K562 (cell line): ENCODE measurements at regions not wholly inside any gene's neighbourhood (a gene's known extent, or its start where the extent isn't known, plus 50 kb on each side); places are given as distances from the start of the nearest gene placed in this dataset.

Experiments
- ATAC-seq: fragments of 200-7000 bp; cut with Tn5 transposase; 3 replicates; pipeline ENCODE4 v1.9.1; 2020; ENCODE audit warnings: moderate library complexity
- BruUV-seq: library from RNA; stranded (reverse); fragments of 400-500 nt; replicated peaks from 2 replicates; lab custom pipeline; 2021; lab: Mats Ljungman, UMichigan
- CTCF ChIA-PET: fragments of 300-600 bp; formaldehyde crosslinking; extraction: SDS; loops from one replicate; lab custom pipeline; 2021; ENCODE audit warnings: low intra/inter-chr PET ratio; lab: Yijun Ruan, JAX
- POLR2A ChIA-PET: fragments of 300-600, 350-650 bp; sonication (Branson Sonifier 250); formaldehyde crosslinking; extraction: SDS; loops from one replicate; lab custom pipeline; 2021; ENCODE audit warnings: antibody characterized with exemption, inconsistent platforms; lab: Yijun Ruan, JAX
- DNase-seq, 4 experiments: peaks; one replicate each; pipeline versions ENCODE4 v3.0.0 to v3.0.0-alpha.2; 2011 to 2018; ENCODE audit warnings: low spot score in 3 of 4, mixed read lengths in 3 of 4; ENCODE audit errors: extremely low read depth in 1 of 4
- FAIRE-seq: peaks from 2 replicates; lab custom pipeline; 2011; peaks lifted over from hg19 to GRCh38; lab: Jason Lieb, UNC
- H2AFZ ChIP-seq: 2 replicates; pipeline ENCODE4 v1.6.0; 2011; ENCODE audit warnings: low read depth, low read length, control low read depth, inconsistent platforms
- H3K27ac ChIP-seq: fragments of 200-600 bp; 3 replicates; pipeline ENCODE4 v1.8.0; 2011; ENCODE audit warnings: low read depth, mild to moderate bottlenecking, control low read depth, inconsistent platforms, low read length, moderate library complexity, mixed read lengths; ENCODE audit errors: extremely low read depth
- H3K27me3 ChIP-seq, 2 experiments: fragments of 300-600 bp in 1 of 2; 2 replicates in 1 of 2; 3 replicates in 1 of 2; pipeline versions ENCODE4 v1.6.0 to v1.8.0; 2011; ENCODE audit warnings: inconsistent platforms in 2 of 2, low read length in 2 of 2, mild to moderate bottlenecking in 1 of 2, mixed read lengths in 1 of 2, moderate library complexity in 1 of 2; ENCODE audit not compliant: control insufficient read depth in 2 of 2, insufficient read depth in 2 of 2
- H3K36me3 ChIP-seq: fragments of 300-600 bp; 3 replicates; pipeline ENCODE4 v1.8.0; 2011; ENCODE audit warnings: mild to moderate bottlenecking, low read length, inconsistent platforms; ENCODE audit not compliant: control insufficient read depth, insufficient read depth
- H3K4me1 ChIP-seq, 2 experiments: fragments of 200-600 bp in 1 of 2; replicated peaks in 1 of 2; 2 replicates in 1 of 2; 3 replicates in 1 of 2; pipeline versions ENCODE4 v1.5.1 to v1.8.0; 2011; ENCODE audit warnings: inconsistent platforms in 2 of 2, low read length in 2 of 2, mild to moderate bottlenecking in 1 of 2, mixed read lengths in 1 of 2, moderate library complexity in 1 of 2; ENCODE audit not compliant: control insufficient read depth in 2 of 2, insufficient read depth in 2 of 2
- H3K4me2 ChIP-seq: 2 replicates; pipeline ENCODE4 v1.6.1; 2011; ENCODE audit warnings: low read length, control low read depth, inconsistent platforms, mixed read lengths; ENCODE audit not compliant: insufficient read depth
- H3K4me3 ChIP-seq: fragments of 200-600 bp; sonication (generic), shearing (Covaris generic); 2 replicates; pipeline ENCODE4 v1.5.1; 2016; ENCODE audit warnings: control low read depth, inconsistent platforms
- H3K79me2 ChIP-seq: fragments of 200-600 bp; 3 replicates; pipeline ENCODE4 v1.8.0; 2011; ENCODE audit warnings: low read length, inconsistent platforms; ENCODE audit not compliant: control insufficient read depth, insufficient read depth
- H3K9ac ChIP-seq, 2 experiments: 2 replicates each; pipeline versions ENCODE4 v1.6.0 to v1.6.1; 2011; ENCODE audit warnings: low read depth in 2 of 2, low read length in 2 of 2, control low read depth in 1 of 2, inconsistent platforms in 1 of 2, mild to moderate bottlenecking in 1 of 2, mixed read lengths in 1 of 2; ENCODE audit not compliant: insufficient read depth in 1 of 2
- H3K9me1 ChIP-seq: one replicate; pipeline ENCODE4 v1.6.0; 2011; ENCODE audit warnings: inconsistent platforms, mild to moderate bottlenecking, low read length, moderate library complexity; ENCODE audit not compliant: control insufficient read depth, insufficient read depth
- H3K9me3 ChIP-seq: replicated peaks from 2 replicates; pipeline ENCODE4 v1.5.1; 2011; ENCODE audit warnings: low read depth, low read length, inconsistent platforms; ENCODE audit not compliant: control insufficient read depth, insufficient read depth
- H4K20me1 ChIP-seq: replicated peaks from 2 replicates; pipeline ENCODE4 v1.6.1; 2011; ENCODE audit warnings: low read length, inconsistent platforms, mixed read lengths; ENCODE audit not compliant: control insufficient read depth, insufficient read depth
- BRF2 ChIP-seq: IDR thresholded peaks from 3 replicates; pipeline ENCODE4 v1.6.1; 2011; ENCODE audit warnings: borderline replicate concordance, mild to moderate bottlenecking; ENCODE audit not compliant: insufficient read length, insufficient read depth
- GTF3C2 ChIP-seq: IDR thresholded peaks from 3 replicates; pipeline ENCODE4 v1.6.1; 2011; ENCODE audit warnings: borderline replicate concordance, mild to moderate bottlenecking, moderate library complexity; ENCODE audit not compliant: insufficient read length; ENCODE audit errors: extremely low read depth
- POLR3G ChIP-seq: IDR thresholded peaks from 2 replicates; pipeline ENCODE4 v1.6.1; 2011; ENCODE audit not compliant: insufficient read length, insufficient replicate concordance; ENCODE audit errors: extremely low read depth
- RBM25 ChIP-seq: fragments of 200-400 bp; formaldehyde crosslinking; IDR thresholded peaks from 2 replicates; pipeline ENCODE4 v1.6.1; 2018; ENCODE audit warnings: low read length, low read depth, moderate library complexity; ENCODE audit not compliant: severe bottlenecking
- SREBF1 ChIP-seq: fragments of 150-350 bp; IDR thresholded peaks from 2 replicates; pipeline ENCODE4 v1.6.1; 2014; ENCODE audit warnings: antibody characterized with exemption, low read depth, low read length, borderline replicate concordance
- TBP ChIP-seq: optimal IDR thresholded peaks from 2 replicates; pipeline ENCODE3; 2011; ENCODE audit warnings: low read depth, low read length, improper control_type of control experiment
- THAP7 ChIP-seq: fragments of 250-450 bp; sonication (Bioruptor Pico); IDR thresholded peaks from 2 replicates; pipeline ENCODE4 v1.5.0; 2021
- ZNF3 ChIP-seq: fragments of 250-450 bp; sonication (Bioruptor Pico); IDR thresholded peaks from 2 replicates; pipeline ENCODE4 v1.5.0; 2021; ENCODE audit warnings: mild to moderate bottlenecking, moderate library complexity
- ZNF444 ChIP-seq: fragments of 250-450 bp; sonication (Bioruptor Pico); IDR thresholded peaks from 2 replicates; pipeline ENCODE4 v1.4.0; 2020; ENCODE audit warnings: mild to moderate bottlenecking, moderate library complexity
- ZNF76 ChIP-seq: fragments of 250-450 bp; sonication (Bioruptor Pico); IDR thresholded peaks from 2 replicates; pipeline ENCODE4 v1.4.0; 2020; ENCODE audit warnings: mild to moderate bottlenecking, moderate library complexity, borderline replicate concordance
- in situ Hi-C: fragments of 300-500 bp; cut with MboI; formaldehyde crosslinking; loops from 4 replicates; pipeline ENCODE4 v1.15.0; 2018; ENCODE audit warnings: inconsistent platforms, mixed read lengths
- intact Hi-C: fragments of 100-400 bp; cut with micrococcal nuclease; formaldehyde crosslinking; loops from 2 replicates; pipeline ENCODE4 v1.14.2; 2022

- H3K9me1 ChIP-seq, result no peaks in the 10 kb centered on the region
- DNase-seq, result no peak
- H3K79me2 ChIP-seq, result no peaks in the 10 kb centered on the region
- FAIRE-seq, result no peak
- no peak overlapping the region for H3K9ac ChIP-seq
- in situ Hi-C loops (no loop called here), intact Hi-C loops (no loop called here)
- no peak for ATAC-seq
- H3K4me1 ChIP-seq, result no peaks in the 10 kb centered on the region
- no peaks in the 10 kb centered on the region for H4K20me1 ChIP-seq
- no peak overlapping the region for H2AFZ ChIP-seq
- ChIA-PET CTCF (no interaction called here), POLR2A (no interaction called here)
- H3K9me3 ChIP-seq, result no peaks in the 10 kb centered on the region
- H3K4me2 ChIP-seq, result no peak overlapping the region
- H3K36me3 ChIP-seq, result no peaks in the 10 kb centered on the region
- BruUV-seq, result no TSS peak
- H3K27me3 ChIP-seq, result no peaks in the 10 kb centered on the region
- no peak overlapping the region for H3K4me3 ChIP-seq
- TF ChIP-seq SREBF1 (no peak), ZNF444 (no peak), ZNF76 (CRISPR knock-in tag) (no peak), TBP (no peak), RBM25 (no peak), GTF3C2 (no peak), BRF2 (no peak), POLR3G (no peak), ZNF3 (no peak), THAP7 (no peak)
- H3K27ac ChIP-seq, result no peak overlapping the region
These were observed 437.3 kb downstream of the DTWD2 start for GRCh38 chr5:118551031-118551430.
